Kidney epithelial cell (primary cell): ENCODE measurements at regions not wholly inside any gene's neighbourhood (a gene's known extent, or its start where the extent isn't known, plus 50 kb on each side); places are given as distances from the start of the nearest gene placed in this dataset.

ENCODE experiments used
- DNase-seq: peaks from one replicate; pipeline ENCODE4 v3.0.0-alpha.2; 2010; ENCODE audit warnings: low read depth
- H3K27me3 ChIP-seq: 2 replicates; pipeline ENCODE4 v1.6.0; 2011; ENCODE audit warnings: low read length; ENCODE audit not compliant: control insufficient read depth, insufficient read depth
- H3K36me3 ChIP-seq: 2 replicates; pipeline ENCODE4 v1.5.1; 2011; ENCODE audit warnings: low read length; ENCODE audit not compliant: control insufficient read depth, insufficient read depth
- H3K4me3 ChIP-seq: 2 replicates; pipeline ENCODE4 v1.5.1; 2011; ENCODE audit warnings: low read depth, mild to moderate bottlenecking, control low read depth, low read length
- CTCF ChIP-seq: IDR thresholded peaks from 2 replicates; pipeline ENCODE4 v1.5.1; 2011; ENCODE audit warnings: mild to moderate bottlenecking, moderate library complexity, low read length, control low read depth, inconsistent platforms; ENCODE audit not compliant: insufficient read depth, poor library complexity, severe bottlenecking

- no peak for DNase-seq
- Histone ChIP-seq H3K4me3 (no peak overlapping the region), H3K27me3 (no peaks in the 10 kb centered on the region), H3K36me3 (no peaks in the 10 kb centered on the region)
- no peak for TF ChIP-seq CTCF
Measured at GRCh38 chr17:15038656-15039055, 226.5 kb downstream of the PMP22 start.

- no peaks in the 10 kb centered on the region for H3K36me3 ChIP-seq
- H3K27me3 ChIP-seq = no peaks in the 10 kb centered on the region
- no peak for TF ChIP-seq CTCF
- no peak overlapping the region for H3K4me3 ChIP-seq
- no peak for DNase-seq
Measured at GRCh38 chr17:15036238-15036637, 228.9 kb downstream of the PMP22 start.

- DNase-seq = no peak
- Histone ChIP-seq H3K27me3 (no peaks in the 10 kb centered on the region), H3K36me3 (no peaks in the 10 kb centered on the region)
Measured at GRCh38 chr17:15031975-15032374, 233.2 kb downstream of the PMP22 start.

GRCh38 chr17:15029469-15029868 lies 235.7 kb downstream of the PMP22 start:
- no peak for TF ChIP-seq CTCF
- no peaks in the 10 kb centered on the region for H3K36me3 ChIP-seq
- no peak for DNase-seq
- H3K4me3 ChIP-seq = no peak overlapping the region
- H3K27me3 ChIP-seq = no peaks in the 10 kb centered on the region

More at GRCh38 chr17:15031975-15032374, 233.2 kb downstream of the PMP22 start:
- no peak overlapping the region for H3K4me3 ChIP-seq
- TF ChIP-seq CTCF = no peak

- Histone ChIP-seq H3K27me3 (no peaks in the 10 kb centered on the region), H3K36me3 (no peaks in the 10 kb centered on the region), H3K4me3 (no peak overlapping the region)
- no peak for TF ChIP-seq CTCF
- no peak for DNase-seq
Measured at GRCh38 chr17:15027853-15028252, 237.3 kb downstream of the PMP22 start.

GRCh38 chr17:15026088-15026487 lies 239.0 kb downstream of the PMP22 start:
- DNase-seq = no peak
- H3K4me3 ChIP-seq = no peak overlapping the region
- no peaks in the 10 kb centered on the region for H3K27me3 ChIP-seq
- no peak for TF ChIP-seq CTCF
- no peaks in the 10 kb centered on the region for H3K36me3 ChIP-seq
